ENCODE measurements at regions not wholly inside any gene's neighbourhood (a gene's known extent, or its start where the extent isn't known, plus 50 kb on each side); places are given as distances from the start of the nearest gene placed in this dataset.

- TF ChIP-seq EZH2phosphoT487 (IDR thresholded peaks at IDR 0.05; ENCODE audit: insufficient read depth, low read depth), result no peak
- no peak for TF ChIP-seq EZH2 (IDR thresholded peaks at IDR 0.05; ENCODE audit: insufficient read depth, poor library complexity, severe bottlenecking)
Observed at GRCh38 chr6:128598571-128598970, 78.2 kb upstream of the PTPRK start.

Measured in GM23248 (cell line).